ENCODE measurements at regions not wholly inside any gene's neighbourhood (a gene's known extent, or its start where the extent isn't known, plus 50 kb on each side); places are given as distances from the start of the nearest gene placed in this dataset.
"Not testable (repeated sequence)": the region's sequence is repeated elsewhere in the genome, so short reads cannot be mapped to it uniquely, and the experiment has no call there.

- not testable (repeated sequence) for DNase-seq
Measured at GRCh38 chr2:111514138-111514537, 369.9 kb downstream of the ANAPC1 start.

GRCh38 chr2:111517050-111517720 lies 366.8 kb downstream of the ANAPC1 start:
- DNase-seq = not testable (repeated sequence)

DNA sequence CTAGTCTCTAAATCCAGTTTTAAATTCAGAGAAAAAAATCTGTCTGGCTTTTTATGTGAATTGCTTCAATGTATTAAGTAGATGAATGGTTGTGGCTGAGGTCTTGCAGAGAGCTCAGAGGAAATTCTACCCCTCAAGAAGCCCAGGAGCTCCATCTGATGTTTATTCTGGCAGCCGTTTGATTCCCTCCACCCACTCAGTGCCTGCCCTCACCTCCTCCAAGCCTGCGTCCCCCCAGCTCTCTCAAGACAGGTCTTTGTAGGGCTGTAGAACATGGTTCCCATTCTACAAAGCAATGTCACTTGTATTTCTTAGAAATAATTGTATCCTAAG lies 366.3 kb downstream of the ANAPC1 start:
- DNase-seq = not testable (repeated sequence)

DNA sequence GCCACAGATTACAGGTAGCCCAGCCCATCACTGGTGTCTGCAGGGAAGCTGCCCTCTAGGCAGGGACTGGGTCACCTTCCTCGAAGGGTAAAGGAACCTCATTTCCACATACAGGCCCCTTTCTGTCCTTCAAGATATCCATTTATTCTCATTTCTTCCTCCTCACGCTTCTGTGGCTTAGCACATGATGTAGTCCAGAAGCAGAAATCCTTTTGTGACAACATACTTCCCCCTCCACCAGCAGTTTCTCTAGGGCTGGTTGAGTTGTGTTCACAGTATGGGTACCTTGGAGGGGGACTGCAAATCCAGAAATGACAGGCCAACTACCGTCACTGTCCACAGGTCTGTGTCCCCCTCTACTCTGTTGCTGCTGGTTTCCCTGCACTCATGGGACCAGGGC lies 364.9 kb downstream of the ANAPC1 start:
- no peak for DNase-seq

GRCh38 chr2:111522231-111522768 lies 361.7 kb downstream of the ANAPC1 start:
- DNase-seq = no peak

DNA sequence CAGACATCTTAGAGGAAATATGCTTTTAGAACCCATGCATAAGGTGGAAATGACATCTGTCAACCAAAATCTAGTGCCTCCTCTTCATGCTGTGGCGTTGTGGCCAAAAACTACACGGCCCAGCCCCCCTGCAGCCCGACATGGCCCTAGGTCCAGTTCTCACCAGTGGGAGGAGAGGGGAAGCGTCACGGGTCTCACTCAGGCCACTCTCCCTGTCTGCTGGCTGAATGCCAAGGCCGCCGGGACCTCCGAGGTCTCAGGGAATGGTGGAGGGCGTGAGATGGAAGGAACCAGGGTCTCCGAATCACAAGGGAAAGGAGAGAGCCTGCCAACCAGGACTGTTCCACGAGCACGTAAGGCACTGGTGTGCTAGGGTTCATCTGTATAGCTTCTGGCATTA lies 361.0 kb downstream of the ANAPC1 start:
- DNase-seq = no peak

DNA sequence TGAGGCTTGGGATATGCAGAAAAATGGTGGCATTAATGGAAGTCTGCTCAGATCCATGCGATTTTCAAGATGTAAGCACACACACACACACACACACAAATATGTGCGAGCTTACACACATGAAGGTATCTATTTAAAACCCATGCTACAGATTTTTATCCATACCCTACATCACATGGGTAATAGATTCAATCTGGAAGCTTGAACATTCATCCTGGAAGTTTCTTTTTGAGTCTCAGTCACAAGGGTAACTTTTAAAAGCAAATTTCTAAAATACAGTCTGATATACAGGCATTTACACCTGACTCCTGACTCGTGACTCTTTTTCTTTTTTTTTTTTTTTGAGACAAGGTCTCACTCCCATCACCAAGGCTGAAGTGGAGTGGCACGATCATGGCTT lies 359.0 kb downstream of the ANAPC1 start:
- DNase-seq = not testable (repeated sequence)

DNA sequence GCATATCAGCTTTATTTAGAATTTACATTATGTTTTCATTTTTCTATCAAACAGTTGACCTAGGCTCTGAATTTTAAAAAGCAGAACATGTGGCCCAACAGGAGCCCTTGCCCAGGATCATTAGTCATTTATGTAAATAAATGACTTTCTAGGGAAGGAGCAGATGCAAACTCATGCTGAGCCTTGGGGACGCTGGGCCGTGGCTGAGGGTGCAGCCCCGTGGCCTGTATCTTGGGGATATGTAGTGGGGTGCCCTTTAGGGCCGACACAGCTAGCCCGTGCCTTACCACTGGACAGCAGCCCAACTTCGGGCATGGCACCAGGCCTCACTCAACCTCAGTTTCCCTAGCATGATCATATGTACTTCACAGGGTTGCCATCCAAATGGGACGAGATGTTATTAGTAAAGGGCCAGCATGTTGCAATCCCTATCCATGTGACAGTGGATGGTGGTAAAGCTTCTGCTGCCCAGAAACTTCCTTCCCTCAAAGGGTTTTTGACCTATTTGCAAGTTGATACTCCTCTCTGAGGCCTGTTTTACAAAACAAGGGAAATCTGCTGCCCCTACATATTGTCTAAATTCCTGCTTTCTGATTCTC lies 357.9 kb downstream of the ANAPC1 start:
- not testable (repeated sequence) for DNase-seq

DNA sequence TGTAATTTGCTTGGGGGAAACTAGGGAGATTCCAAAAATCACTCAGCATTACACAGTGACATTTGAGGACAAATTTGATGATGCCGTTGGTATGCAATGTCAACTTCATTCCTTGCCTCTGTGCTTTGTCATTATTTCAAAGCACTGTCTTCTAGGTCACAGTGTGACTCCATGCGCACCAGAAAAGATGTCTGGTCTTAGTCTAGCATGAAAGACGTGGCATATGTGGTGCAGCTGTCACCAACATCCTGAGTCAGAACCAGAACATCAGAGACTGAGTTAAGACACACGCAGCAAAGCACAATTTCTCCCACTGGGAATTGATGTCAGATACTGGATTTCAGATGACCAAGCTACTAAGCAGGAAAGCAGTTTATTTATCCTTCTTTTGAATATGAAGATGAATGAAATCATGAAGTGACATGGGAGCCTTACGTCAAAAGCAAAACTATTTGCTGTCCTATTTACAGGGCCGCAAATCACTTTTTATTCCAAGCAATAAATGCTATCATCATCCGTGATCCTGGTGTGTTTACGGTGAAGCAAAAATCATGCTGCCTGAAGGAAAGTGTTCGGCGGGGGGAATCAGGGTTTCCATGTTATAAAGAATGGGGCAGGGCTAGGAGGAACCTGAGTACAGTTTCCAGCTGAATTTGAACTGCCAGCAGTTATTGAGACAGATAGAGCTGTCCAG lies 356.1 kb downstream of the ANAPC1 start:
- not testable (repeated sequence) for DNase-seq

DNA sequence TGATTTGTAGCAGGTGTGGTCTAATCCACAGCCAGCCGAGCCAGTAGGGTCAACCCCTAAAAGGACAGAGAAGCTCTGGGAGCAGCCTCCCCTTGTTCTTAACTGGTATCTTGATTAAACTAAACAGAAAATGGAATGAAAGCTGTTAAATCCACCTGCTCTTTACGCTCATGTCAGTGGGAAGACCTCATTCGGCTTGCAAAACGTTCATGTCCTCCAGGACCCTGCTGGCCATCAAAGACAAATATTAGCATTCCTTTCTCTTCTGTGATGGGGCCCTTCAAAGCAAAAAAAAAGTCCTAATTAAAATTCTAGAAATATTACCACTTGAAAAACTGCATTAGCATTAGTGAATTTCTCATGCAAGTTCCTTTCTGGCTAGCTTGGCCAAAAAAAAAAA lies 355.0 kb downstream of the ANAPC1 start:
- not testable (repeated sequence) for DNase-seq

- not testable (repeated sequence) for DNase-seq
Measured at GRCh38 chr2:111530239-111530965, 353.6 kb downstream of the ANAPC1 start.

DNA sequence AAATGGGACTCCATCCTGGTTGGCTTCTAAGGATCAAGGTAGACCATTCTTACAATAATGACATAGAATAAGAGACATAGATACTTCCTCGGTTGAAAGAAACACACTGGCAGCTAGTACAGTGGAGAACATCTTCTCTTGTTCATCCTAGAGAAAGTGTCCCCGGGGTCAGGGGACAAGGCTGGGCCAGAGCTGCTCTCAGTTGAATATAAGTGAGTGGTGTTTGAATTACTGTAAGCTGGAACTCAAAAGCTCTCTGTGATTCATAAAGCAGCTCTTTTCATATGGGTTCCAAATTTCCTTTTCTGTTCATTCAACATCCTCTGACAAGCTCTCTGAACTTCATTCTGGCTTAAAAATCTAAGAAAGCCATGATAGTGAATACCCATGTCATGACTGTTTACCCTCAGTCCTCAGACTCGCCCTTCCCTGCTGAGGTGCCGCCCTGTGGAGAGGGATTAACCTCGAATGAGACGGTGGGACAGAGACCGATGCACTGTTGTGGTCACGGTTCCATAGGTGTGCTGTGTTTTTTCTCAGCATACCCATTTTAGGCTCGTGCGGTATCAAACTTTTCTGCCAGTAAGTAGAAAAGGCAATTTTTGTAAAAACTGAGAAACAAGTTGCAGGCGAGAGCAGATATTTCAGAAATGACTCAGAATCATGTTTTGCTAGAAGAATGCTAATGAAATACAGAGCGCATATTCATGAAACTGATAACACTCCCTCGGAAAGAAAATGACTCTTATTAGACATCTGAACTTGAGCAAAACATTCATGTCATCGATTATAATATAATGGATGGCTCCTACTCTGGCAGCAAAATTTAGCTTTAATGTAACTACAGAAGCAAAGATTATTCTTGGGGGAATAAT lies 351.1 kb downstream of the ANAPC1 start:
- DNase-seq = not testable (repeated sequence)

DNA sequence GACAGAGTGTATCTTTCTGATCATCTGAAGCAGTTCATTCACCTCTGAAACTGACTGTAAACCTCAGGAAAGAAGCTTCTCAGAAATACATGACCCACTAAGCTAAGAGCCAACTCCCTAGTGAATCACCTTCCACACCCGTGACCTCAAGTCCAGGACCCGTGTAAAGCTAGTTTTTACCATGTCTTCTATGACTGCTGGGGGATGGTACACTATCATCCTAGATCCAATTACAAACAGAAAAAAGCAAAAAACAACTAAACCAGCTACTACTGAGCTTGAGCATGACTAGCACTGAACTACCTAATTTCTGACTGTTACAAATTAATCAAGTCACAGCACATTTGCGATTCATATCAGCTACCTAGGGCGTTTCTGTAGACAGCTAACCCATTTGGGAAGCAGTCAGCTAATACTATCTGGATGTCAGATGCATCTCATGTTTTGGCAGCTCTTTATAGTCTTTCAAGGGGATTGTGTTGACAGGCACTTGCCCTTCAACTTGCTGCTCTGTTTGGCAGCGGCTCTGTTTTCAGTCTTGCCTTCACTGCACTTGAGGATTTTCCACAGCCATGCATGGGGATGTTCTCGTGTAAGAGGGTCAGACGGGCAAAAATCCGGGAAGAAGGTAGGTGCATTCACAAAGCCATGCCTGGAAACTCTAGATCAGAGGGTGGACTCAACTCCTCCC lies 350.3 kb downstream of the ANAPC1 start:
- not testable (repeated sequence) for DNase-seq

GRCh38 chr2:111534910-111535352 lies 349.1 kb downstream of the ANAPC1 start:
- no peak for DNase-seq

GRCh38 chr2:111535404-111535803 lies 348.6 kb downstream of the ANAPC1 start:
- DNase-seq = no peak

DNA sequence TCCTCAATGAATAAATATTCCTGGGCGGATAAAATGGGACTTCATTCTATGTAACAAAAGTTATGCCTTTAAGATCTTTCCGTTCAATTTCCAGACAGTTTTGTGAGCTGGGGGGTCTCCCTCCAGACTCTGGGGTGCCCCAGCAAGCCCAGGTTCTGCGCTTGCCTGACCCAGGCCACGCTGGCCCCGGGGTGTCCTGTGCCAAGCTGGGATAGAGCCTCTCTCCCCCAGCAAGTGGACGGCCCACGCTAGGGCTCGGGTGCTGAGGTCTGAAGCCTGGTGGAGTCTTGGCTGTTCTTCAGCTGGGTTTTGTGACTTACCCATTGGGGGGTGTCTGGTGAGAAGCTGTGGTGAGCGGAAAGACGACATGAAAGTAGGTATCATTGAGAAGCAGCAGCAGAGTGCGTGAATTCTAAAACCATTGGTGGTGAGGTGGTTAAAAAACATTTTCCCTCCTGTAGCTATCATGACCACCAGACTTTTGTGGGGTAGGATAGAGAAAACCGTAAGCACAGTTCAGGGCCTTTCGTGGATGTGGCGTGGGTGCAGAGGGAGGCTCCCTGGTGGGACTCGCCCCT lies 346.8 kb downstream of the ANAPC1 start:
- DNase-seq = no peak

DNA sequence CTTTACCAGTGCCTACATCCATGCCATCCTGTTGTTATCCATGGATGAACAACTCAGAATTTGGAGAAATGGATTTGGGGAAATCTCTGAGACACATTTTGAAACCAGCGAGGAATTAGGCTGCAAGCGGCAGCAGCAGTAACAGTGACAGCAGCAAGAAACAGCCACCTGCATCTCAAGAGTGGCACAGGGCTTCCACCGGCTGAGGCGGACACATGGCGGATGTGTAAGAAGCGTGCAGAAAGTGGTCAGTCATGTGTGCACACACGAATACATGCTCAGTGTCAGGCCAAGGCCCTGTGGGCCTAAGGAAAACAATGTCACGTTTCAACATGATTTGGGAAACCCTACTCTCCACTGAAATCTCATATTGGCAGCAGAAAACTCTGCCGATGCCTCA lies 344.0 kb downstream of the ANAPC1 start:
- DNase-seq = not testable (repeated sequence)

DNA sequence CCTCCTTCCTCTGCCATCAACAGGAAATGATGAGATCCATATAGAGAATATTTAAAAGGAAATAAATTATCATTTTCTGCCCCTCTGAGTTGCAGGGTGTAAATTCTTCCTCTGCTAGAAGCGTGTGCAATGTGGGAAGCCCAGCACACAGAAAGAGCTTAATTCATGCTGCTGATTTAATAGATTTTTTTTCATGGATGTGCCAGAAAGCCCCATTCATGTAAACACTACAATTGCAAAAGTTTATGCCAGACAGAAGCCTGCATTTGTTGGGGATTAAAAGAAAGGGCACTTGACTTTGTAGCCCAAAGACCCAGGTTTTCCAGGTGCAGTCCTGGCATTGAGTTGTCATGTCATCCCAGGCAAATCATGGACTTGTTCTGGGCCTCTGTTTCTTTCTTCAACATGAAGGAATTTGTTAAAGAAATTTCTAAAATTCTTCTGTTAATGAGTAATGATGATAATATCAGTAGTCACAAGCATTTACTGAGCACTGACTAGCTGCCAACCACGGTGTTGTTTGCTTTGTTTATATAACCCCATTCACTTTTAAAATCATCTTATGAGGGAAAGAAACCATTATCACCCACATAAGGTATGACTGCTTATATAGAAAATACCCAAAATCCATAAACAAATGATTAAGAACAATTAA lies 341.7 kb downstream of the ANAPC1 start:
- DNase-seq = not testable (repeated sequence)

DNA sequence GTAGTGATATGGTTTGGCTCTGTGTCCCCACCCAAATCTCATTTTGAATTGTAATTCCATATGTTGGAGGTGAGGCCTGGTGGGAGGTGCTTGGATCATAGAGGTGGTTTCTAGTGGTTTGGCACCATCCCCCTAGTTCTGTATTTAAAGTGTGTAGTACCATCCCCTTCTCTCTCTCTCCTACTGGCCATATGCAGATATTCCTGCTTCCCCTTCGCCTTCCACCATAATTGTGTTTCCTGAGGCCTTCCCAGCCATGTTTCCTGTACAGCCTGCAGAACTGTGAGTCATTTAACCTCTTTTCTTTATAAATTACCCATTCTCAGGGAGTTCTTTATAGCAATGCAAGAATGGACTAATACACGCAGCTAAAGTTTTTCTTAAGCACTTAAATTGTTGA lies 340.0 kb downstream of the ANAPC1 start:
- not testable (repeated sequence) for DNase-seq

GRCh38 chr2:111545723-111546431 lies 338.1 kb downstream of the ANAPC1 start:
- DNase-seq = not testable (repeated sequence)

Data from stimulated activated naive CD4-positive, alpha-beta T cell (primary cell).